Hepatocyte (in vitro differentiated cells): ENCODE measurements at regions not wholly inside any gene's neighbourhood (a gene's known extent, or its start where the extent isn't known, plus 50 kb on each side); places are given as distances from the start of the nearest gene placed in this dataset.

Experiments used
- DNase-seq: peaks from one replicate; pipeline ENCODE4 v3.0.0-alpha.2; 2016; ENCODE audit warnings: low spot score
- H2AFZ ChIP-seq: fragments of 200-600 bp; sonication (generic); 2 replicates; pipeline ENCODE4 v1.6.0; 2016; ENCODE audit warnings: antibody characterized with exemption, mild to moderate bottlenecking
- H3K27ac ChIP-seq: fragments of 200-600 bp; sonication (generic); 2 replicates; pipeline ENCODE4 v1.5.1; 2016; ENCODE audit warnings: mild to moderate bottlenecking
- H3K27me3 ChIP-seq: fragments of 200-600 bp; sonication (generic); 2 replicates; pipeline ENCODE4 v1.6.1; 2016
- H3K36me3 ChIP-seq: fragments of 200-600 bp; sonication (generic); replicated peaks from 2 replicates; pipeline ENCODE4 v1.5.1; 2016; ENCODE audit warnings: low read depth; ENCODE audit not compliant: insufficient read depth
- H3K4me1 ChIP-seq: fragments of 200-600 bp; sonication (generic); 2 replicates; pipeline ENCODE4 v1.5.1; 2016; ENCODE audit warnings: mild to moderate bottlenecking, moderate library complexity; ENCODE audit not compliant: insufficient read depth
- H3K4me2 ChIP-seq: fragments of 200-600 bp; sonication (generic); 2 replicates; pipeline ENCODE4 v1.6.0; 2016
- H3K4me3 ChIP-seq: fragments of 200-600 bp; sonication (generic); 2 replicates; pipeline ENCODE4 v1.5.1; 2016; ENCODE audit warnings: mild to moderate bottlenecking
- H3K79me2 ChIP-seq: fragments of 200-600 bp; sonication (generic); 2 replicates; pipeline ENCODE4 v1.6.0; 2017; ENCODE audit warnings: mild to moderate bottlenecking
- H3K9me2 ChIP-seq: fragments of 200-600 bp; sonication (generic); replicated peaks from 2 replicates; pipeline ENCODE4 v1.6.0; 2017; ENCODE audit warnings: mild to moderate bottlenecking; ENCODE audit not compliant: insufficient read depth
- H3K9me3 ChIP-seq: fragments of 200-600 bp; sonication (generic); 2 replicates; pipeline ENCODE4 v1.5.1; 2016; ENCODE audit warnings: low read depth, mild to moderate bottlenecking
- H4K20me1 ChIP-seq: fragments of 200-600 bp; sonication (generic); 2 replicates; pipeline ENCODE4 v1.6.0; 2016; ENCODE audit warnings: mild to moderate bottlenecking; ENCODE audit not compliant: insufficient read depth, poor library complexity, severe bottlenecking
- EZH2 ChIP-seq: fragments of 200-600 bp; sonication (generic); IDR thresholded peaks from 2 replicates; pipeline ENCODE4 v1.6.1; 2016; ENCODE audit warnings: antibody characterized with exemption, mild to moderate bottlenecking, borderline replicate concordance
- EZH2phosphoT487 ChIP-seq: fragments of 200-600 bp; sonication (generic); IDR thresholded peaks from one replicate; pipeline ENCODE4 v1.6.1; 2018; ENCODE audit warnings: antibody characterized with exemption, mild to moderate bottlenecking, low read depth, moderate library complexity; ENCODE audit not compliant: unreplicated experiment, severe bottlenecking
- WGBS: methylation state at CpG from one replicate; pipeline ENCODE4 v1.1.6; 2016; ENCODE audit warnings: low lambda C conversion rate; ENCODE audit errors: missing lambda C conversion rate; 5-methylcytosine and 5-hydroxymethylcytosine counted together
- TF ChIP-seq, protein P1 (sequence below): fragments of 200-600 bp; sonication (generic); IDR thresholded peaks from 2 replicates; pipeline ENCODE4 v1.5.1; 2016; ENCODE audit warnings: antibody characterized with exemption, mild to moderate bottlenecking; ENCODE audit not compliant: poor library complexity

DNA sequence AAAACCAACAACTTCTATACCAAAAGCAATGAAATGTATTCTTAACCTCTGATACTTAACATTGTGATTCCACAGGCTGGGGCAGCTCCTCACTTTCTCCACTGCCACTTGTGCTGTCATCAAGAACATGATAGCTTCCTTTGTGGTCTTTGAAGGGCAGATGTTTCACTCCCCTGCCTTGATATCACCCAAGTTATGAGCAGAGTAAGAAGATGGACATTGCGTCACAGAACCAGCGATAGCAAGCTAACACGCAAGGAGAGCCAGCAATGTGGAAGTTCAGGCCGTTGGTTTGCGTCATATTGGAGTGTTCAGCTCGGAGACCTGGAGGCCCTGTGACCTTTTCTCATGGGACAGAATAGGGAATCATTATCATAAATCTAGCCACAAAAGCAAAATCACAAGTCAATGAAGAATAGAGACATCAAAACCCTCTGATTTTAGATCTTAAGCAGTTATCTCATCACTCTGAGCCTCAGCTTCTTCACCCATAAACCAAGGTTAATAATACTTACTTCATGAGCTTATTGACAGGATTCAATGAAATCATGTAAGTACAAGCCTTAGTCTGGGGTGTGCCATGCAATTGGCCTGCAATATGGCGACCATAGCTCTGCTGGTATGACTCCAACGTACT lies 183.8 kb upstream of the THBS1 start:
- Histone ChIP-seq H2AFZ (no peak overlapping the region), H3K4me2 (no peak overlapping the region), H3K4me1 (peaks cover 12% of the 10 kb centered on the region), H3K9me2 (no peaks in the 10 kb centered on the region), H3K79me2 (no peaks in the 10 kb centered on the region), H4K20me1 (no peaks in the 10 kb centered on the region), H3K4me3 (no peak overlapping the region), H3K9me3 (no peaks in the 10 kb centered on the region), H3K27ac (no peak overlapping the region), H3K36me3 (no peaks in the 10 kb centered on the region), H3K27me3 (no peaks in the 10 kb centered on the region)
- no peak for DNase-seq
- TF ChIP-seq, protein P1, sequence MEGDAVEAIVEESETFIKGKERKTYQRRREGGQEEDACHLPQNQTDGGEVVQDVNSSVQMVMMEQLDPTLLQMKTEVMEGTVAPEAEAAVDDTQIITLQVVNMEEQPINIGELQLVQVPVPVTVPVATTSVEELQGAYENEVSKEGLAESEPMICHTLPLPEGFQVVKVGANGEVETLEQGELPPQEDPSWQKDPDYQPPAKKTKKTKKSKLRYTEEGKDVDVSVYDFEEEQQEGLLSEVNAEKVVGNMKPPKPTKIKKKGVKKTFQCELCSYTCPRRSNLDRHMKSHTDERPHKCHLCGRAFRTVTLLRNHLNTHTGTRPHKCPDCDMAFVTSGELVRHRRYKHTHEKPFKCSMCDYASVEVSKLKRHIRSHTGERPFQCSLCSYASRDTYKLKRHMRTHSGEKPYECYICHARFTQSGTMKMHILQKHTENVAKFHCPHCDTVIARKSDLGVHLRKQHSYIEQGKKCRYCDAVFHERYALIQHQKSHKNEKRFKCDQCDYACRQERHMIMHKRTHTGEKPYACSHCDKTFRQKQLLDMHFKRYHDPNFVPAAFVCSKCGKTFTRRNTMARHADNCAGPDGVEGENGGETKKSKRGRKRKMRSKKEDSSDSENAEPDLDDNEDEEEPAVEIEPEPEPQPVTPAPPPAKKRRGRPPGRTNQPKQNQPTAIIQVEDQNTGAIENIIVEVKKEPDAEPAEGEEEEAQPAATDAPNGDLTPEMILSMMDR: no peak
- TF ChIP-seq EZH2phosphoT487 (no peak), EZH2 (no peak)
- WGBS: 93% methylated on average over 8 of the region's 8 CpGs

DNA sequence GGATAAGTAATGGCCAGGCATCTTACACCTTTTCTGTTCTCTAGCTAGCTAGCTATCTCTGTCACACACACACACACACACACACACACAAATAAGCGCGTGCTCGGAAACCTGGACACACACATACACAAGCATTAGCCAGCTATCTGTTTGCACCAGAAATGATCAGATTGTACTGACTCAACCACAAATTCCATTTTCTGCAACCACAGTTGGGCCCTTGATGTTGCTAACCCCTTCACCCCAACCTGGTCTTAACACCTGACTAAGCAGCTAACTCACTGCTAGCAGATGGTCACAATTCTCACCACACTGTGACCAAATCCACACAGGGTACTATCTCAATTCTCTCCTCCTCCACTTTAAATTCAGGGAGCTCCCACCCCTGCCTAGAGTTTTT lies 183.0 kb upstream of the THBS1 start:
- no peaks in the 10 kb centered on the region for H3K27me3 ChIP-seq

DNA sequence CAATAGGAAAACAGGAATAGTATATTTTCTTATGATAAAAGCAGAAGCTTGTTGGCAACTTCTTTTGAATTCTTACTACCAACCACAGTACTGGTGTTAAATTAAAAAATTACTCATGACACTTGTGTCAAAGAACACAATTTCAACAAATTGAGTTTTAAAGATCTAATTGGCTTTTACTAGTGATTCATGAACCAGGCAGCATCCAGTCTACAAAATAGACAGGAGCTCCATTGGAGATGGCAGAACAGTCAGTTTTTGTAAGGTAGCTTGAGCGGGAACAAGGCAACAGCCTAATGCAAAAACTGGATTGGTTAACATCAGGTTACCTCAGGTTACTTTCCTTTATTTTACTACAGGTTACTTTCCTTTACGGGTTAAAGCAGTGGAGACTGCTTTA lies 181.3 kb upstream of the THBS1 start:
- no peak overlapping the region for H2AFZ ChIP-seq
- H3K4me3 ChIP-seq: no peak overlapping the region
- H3K79me2 ChIP-seq: no peaks in the 10 kb centered on the region
- H3K9me3 ChIP-seq: no peaks in the 10 kb centered on the region
- H4K20me1 ChIP-seq: no peaks in the 10 kb centered on the region
- TF ChIP-seq, protein P1: no peak
- TF ChIP-seq EZH2phosphoT487 (no peak), EZH2 (no peak)
- H3K36me3 ChIP-seq: no peaks in the 10 kb centered on the region
- no peaks in the 10 kb centered on the region for H3K9me2 ChIP-seq
- 97% methylated on average over 2 of the region's 2 CpGs for WGBS
- no peak for DNase-seq
- H3K4me2 ChIP-seq: no peak overlapping the region
- H3K4me1 ChIP-seq: peaks cover 8% of the 10 kb centered on the region
- H3K27me3 ChIP-seq: no peaks in the 10 kb centered on the region
- H3K27ac ChIP-seq: no peak overlapping the region

More for the DNA sequence above, 183.0 kb upstream of the THBS1 start:
- TF ChIP-seq, protein P1: no peak
- TF ChIP-seq EZH2 (no peak), EZH2phosphoT487 (no peak)
- Histone ChIP-seq H3K27ac (no peak overlapping the region), H3K9me3 (no peaks in the 10 kb centered on the region), H3K36me3 (no peaks in the 10 kb centered on the region), H2AFZ (no peak overlapping the region), H3K4me2 (no peak overlapping the region), H3K4me1 (peaks cover 10% of the 10 kb centered on the region), H3K4me3 (no peak overlapping the region), H3K79me2 (no peaks in the 10 kb centered on the region), H3K9me2 (no peaks in the 10 kb centered on the region), H4K20me1 (no peaks in the 10 kb centered on the region)
- 98% methylated on average over 3 of the region's 3 CpGs for WGBS
- DNase-seq: no peak

DNA sequence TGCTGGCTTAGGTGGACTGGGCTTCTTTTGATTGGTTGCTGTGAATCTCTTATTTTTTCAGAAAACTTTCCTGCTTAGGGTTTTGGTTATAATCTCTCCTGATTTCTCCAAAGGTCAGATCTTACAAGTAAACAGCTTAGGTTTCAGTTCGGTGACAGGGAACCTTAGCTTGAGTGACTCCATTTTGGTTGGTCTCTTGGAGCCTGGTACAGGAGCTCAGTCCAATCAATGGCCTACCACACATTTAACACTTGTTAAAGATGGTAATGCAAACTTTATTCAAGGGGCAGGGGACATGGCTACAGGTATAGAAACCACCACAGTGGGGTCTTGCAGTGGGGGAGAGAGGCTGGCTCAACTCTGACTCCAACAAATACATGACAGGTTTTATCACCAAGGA lies 180.9 kb upstream of the THBS1 start:
- Histone ChIP-seq H3K79me2 (no peaks in the 10 kb centered on the region), H3K4me1 (peaks cover 8% of the 10 kb centered on the region), H3K27me3 (no peaks in the 10 kb centered on the region), H3K9me2 (no peaks in the 10 kb centered on the region), H3K4me2 (no peak overlapping the region), H3K36me3 (no peaks in the 10 kb centered on the region), H3K9me3 (no peaks in the 10 kb centered on the region), H2AFZ (no peak overlapping the region), H3K27ac (no peak overlapping the region), H4K20me1 (no peaks in the 10 kb centered on the region), H3K4me3 (no peak overlapping the region)
- WGBS: 95% methylated on average over 1 of the region's 1 CpG
- DNase-seq: no peak
- TF ChIP-seq, protein P1: no peak
- no peak for TF ChIP-seq EZH2phosphoT487
- TF ChIP-seq EZH2: no peak
